HEK293T (cell line): ENCODE measurements at regions not wholly inside any gene's neighbourhood (a gene's known extent, or its start where the extent isn't known, plus 50 kb on each side); places are given as distances from the start of the nearest gene placed in this dataset.
"Not testable (repeated sequence)": the region's sequence is repeated elsewhere in the genome, so short reads cannot be mapped to it uniquely, and the experiment has no call there.

Source experiments
- ARNT ChIP-seq: fragments of 450-650 bp; IDR thresholded peaks from 2 replicates; pipeline ENCODE4 v1.6.1; 2017; ENCODE audit warnings: mild to moderate bottlenecking
- BHLHE40 ChIP-seq: fragments of 450-650 bp; IDR thresholded peaks from 2 replicates; pipeline ENCODE4 v1.6.1; 2016; ENCODE audit warnings: mild to moderate bottlenecking, moderate library complexity, borderline replicate concordance
- CTBP1 ChIP-seq: fragments of 450-650 bp; IDR thresholded peaks from 2 replicates; pipeline ENCODE4 v1.6.1; 2016; ENCODE audit warnings: borderline replicate concordance
- ELF4 ChIP-seq: fragments of 450-650 bp; IDR thresholded peaks from 2 replicates; pipeline ENCODE4 v1.6.1; 2017; ENCODE audit warnings: antibody characterized with exemption
- FOXA1 ChIP-seq: fragments of 450-650 bp; IDR thresholded peaks from 2 replicates; pipeline ENCODE4 v1.6.1; 2016; ENCODE audit warnings: mild to moderate bottlenecking
- FOXM1 ChIP-seq: fragments of 450-650 bp; IDR thresholded peaks from 2 replicates; pipeline ENCODE4 v1.6.1; 2017; ENCODE audit warnings: mild to moderate bottlenecking, borderline replicate concordance
- HDGF ChIP-seq: fragments of 450-650 bp; IDR thresholded peaks from 2 replicates; pipeline ENCODE4 v1.6.1; 2017; ENCODE audit warnings: antibody characterized with exemption, borderline replicate concordance
- L3MBTL2 ChIP-seq: fragments of 450-650 bp; conservative IDR thresholded peaks from 2 replicates; pipeline ENCODE4 v1.6.1; 2016; ENCODE audit warnings: mild to moderate bottlenecking
- LEF1 ChIP-seq: fragments of 450-650 bp; IDR thresholded peaks from 2 replicates; pipeline ENCODE4 v1.6.1; 2017; ENCODE audit warnings: mild to moderate bottlenecking, borderline replicate concordance
- SP1 ChIP-seq: fragments of 450-650 bp; IDR thresholded peaks from 2 replicates; pipeline ENCODE4 v1.6.1; 2017
- SUZ12 ChIP-seq: fragments of 450-650 bp; IDR thresholded peaks from 2 replicates; pipeline ENCODE4 v1.6.1; 2016; ENCODE audit warnings: mild to moderate bottlenecking
- ZNF384 ChIP-seq: fragments of 450-650 bp; IDR thresholded peaks from 2 replicates; pipeline ENCODE4 v1.6.1; 2016

DNA sequence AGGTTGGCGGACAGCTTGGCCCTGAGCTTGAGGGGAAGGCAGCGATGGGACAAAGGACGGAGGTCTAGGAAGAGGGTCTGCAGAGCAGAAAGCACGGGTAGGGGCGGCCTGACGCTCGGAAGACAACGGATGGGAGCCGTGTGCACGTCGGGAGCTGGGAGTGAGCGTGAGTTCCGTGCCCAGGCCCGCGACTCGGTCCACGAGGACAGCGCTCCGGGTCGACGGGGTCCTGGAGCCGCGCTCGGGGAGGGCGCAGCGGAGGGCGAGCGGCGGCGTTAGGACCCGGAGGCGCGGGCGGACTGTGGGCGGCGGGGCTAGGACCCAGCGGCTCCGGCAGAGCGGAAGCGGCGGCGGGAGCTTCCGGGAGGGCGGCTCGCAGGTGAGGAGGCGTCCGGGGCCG lies 149.3 kb downstream of the OR4F15 start:
- TF ChIP-seq ELF4, LEF1, SUZ12, FOXM1, HDGF, FOXA1, CTBP1, L3MBTL2, BHLHE40, ZNF384, SP1, ARNT: not testable (repeated sequence)
